ENCODE measurements at regions not wholly inside any gene's neighbourhood (a gene's known extent, or its start where the extent isn't known, plus 50 kb on each side); places are given as distances from the start of the nearest gene placed in this dataset.

- no peaks in the 10 kb centered on the region for H3K36me3 Mint-ChIP-seq (ENCODE audit: low read depth)
- H3K4me3 Mint-ChIP-seq: no peak overlapping the region
- no peak for ATAC-seq (replicated peaks)
- no peaks in the 10 kb centered on the region for H3K4me1 Mint-ChIP-seq
- H3K27me3 Mint-ChIP-seq: peaks cover 22% of the 10 kb centered on the region
- no peaks in the 10 kb centered on the region for H3K9me3 Mint-ChIP-seq
- H3K27ac Mint-ChIP-seq: no peak overlapping the region
Observed at GRCh38 chr7:131745390-131746248, 189.2 kb upstream of the PODXL start.

- no peak for ATAC-seq (replicated peaks)
- H3K4me1 Mint-ChIP-seq: no peaks in the 10 kb centered on the region
- H3K27me3 Mint-ChIP-seq: peaks cover 27% of the 10 kb centered on the region
- H3K9me3 Mint-ChIP-seq: no peaks in the 10 kb centered on the region
- no peak overlapping the region for H3K27ac Mint-ChIP-seq
- H3K36me3 Mint-ChIP-seq (ENCODE audit: low read depth): no peaks in the 10 kb centered on the region
- H3K4me3 Mint-ChIP-seq: no peak overlapping the region
Observed at GRCh38 chr7:131741446-131741845, 185.0 kb upstream of the PODXL start.

GRCh38 chr7:131737746-131738465, 181.5 kb upstream of the PODXL start:
- no peaks in the 10 kb centered on the region for H3K9me3 Mint-ChIP-seq
- no peak for ATAC-seq (replicated peaks)
- H3K27ac Mint-ChIP-seq: no peak overlapping the region
- no peak overlapping the region for H3K4me3 Mint-ChIP-seq
- H3K36me3 Mint-ChIP-seq (ENCODE audit: low read depth): no peaks in the 10 kb centered on the region
- H3K4me1 Mint-ChIP-seq: no peaks in the 10 kb centered on the region
- H3K27me3 Mint-ChIP-seq: peaks cover 27% of the 10 kb centered on the region

- ATAC-seq (replicated peaks): no peak
- Mint-ChIP-seq H3K9me3 (peaks cover 3% of the 10 kb centered on the region), H3K4me3 (no peak overlapping the region), H3K4me1 (no peaks in the 10 kb centered on the region), H3K36me3 (ENCODE audit: low read depth) (no peaks in the 10 kb centered on the region), H3K27ac (no peak overlapping the region), H3K27me3 (peaks cover 30% of the 10 kb centered on the region)
Observed at GRCh38 chr7:131735101-131735500, 178.7 kb upstream of the PODXL start.

GRCh38 chr7:131733604-131734003, 177.2 kb upstream of the PODXL start:
- Mint-ChIP-seq H3K4me1 (no peaks in the 10 kb centered on the region), H3K9me3 (peaks cover 8% of the 10 kb centered on the region), H3K27me3 (peaks cover 32% of the 10 kb centered on the region), H3K4me3 (no peak overlapping the region), H3K36me3 (ENCODE audit: low read depth) (no peaks in the 10 kb centered on the region), H3K27ac (no peak overlapping the region)
- no peak for ATAC-seq (replicated peaks)

- H3K27me3 Mint-ChIP-seq: peaks cover 16% of the 10 kb centered on the region
- no peak overlapping the region for H3K27ac Mint-ChIP-seq
- H3K9me3 Mint-ChIP-seq: peaks cover 11% of the 10 kb centered on the region
- no peaks in the 10 kb centered on the region for H3K36me3 Mint-ChIP-seq (ENCODE audit: low read depth)
- H3K4me3 Mint-ChIP-seq: no peak overlapping the region
- no peak for ATAC-seq (replicated peaks)
- no peaks in the 10 kb centered on the region for H3K4me1 Mint-ChIP-seq
Observed at GRCh38 chr7:131727189-131727588, 170.8 kb upstream of the PODXL start.

- H3K4me1 Mint-ChIP-seq: no peaks in the 10 kb centered on the region
- no peak for ATAC-seq (replicated peaks)
- no peak overlapping the region for H3K4me3 Mint-ChIP-seq
- peaks cover 11% of the 10 kb centered on the region for H3K27me3 Mint-ChIP-seq
- H3K36me3 Mint-ChIP-seq (ENCODE audit: low read depth): no peaks in the 10 kb centered on the region
- no peak overlapping the region for H3K27ac Mint-ChIP-seq
- peaks cover 8% of the 10 kb centered on the region for H3K9me3 Mint-ChIP-seq
Observed at GRCh38 chr7:131726686-131727085, 170.3 kb upstream of the PODXL start.

GRCh38 chr7:131726031-131726430, 169.6 kb upstream of the PODXL start:
- H3K36me3 Mint-ChIP-seq (ENCODE audit: low read depth): no peaks in the 10 kb centered on the region
- H3K4me3 Mint-ChIP-seq: no peak overlapping the region
- no peak overlapping the region for H3K27ac Mint-ChIP-seq
- no peak for ATAC-seq (replicated peaks)
- peaks cover 11% of the 10 kb centered on the region for H3K27me3 Mint-ChIP-seq
- peaks cover 8% of the 10 kb centered on the region for H3K9me3 Mint-ChIP-seq
- no peaks in the 10 kb centered on the region for H3K4me1 Mint-ChIP-seq

- H3K4me1 Mint-ChIP-seq: no peaks in the 10 kb centered on the region
- H3K27ac Mint-ChIP-seq: no peak overlapping the region
- H3K27me3 Mint-ChIP-seq: peaks cover 14% of the 10 kb centered on the region
- H3K9me3 Mint-ChIP-seq: peaks cover 8% of the 10 kb centered on the region
- ATAC-seq (replicated peaks): no peak
- no peaks in the 10 kb centered on the region for H3K36me3 Mint-ChIP-seq (ENCODE audit: low read depth)
- no peak overlapping the region for H3K4me3 Mint-ChIP-seq
Observed at GRCh38 chr7:131724776-131725345, 168.4 kb upstream of the PODXL start.

GRCh38 chr7:131723926-131724325, 167.5 kb upstream of the PODXL start:
- Mint-ChIP-seq H3K27me3 (peaks cover 19% of the 10 kb centered on the region), H3K27ac (no peak overlapping the region), H3K4me1 (no peaks in the 10 kb centered on the region), H3K4me3 (no peak overlapping the region), H3K9me3 (peaks cover 6% of the 10 kb centered on the region), H3K36me3 (ENCODE audit: low read depth) (no peaks in the 10 kb centered on the region)
- no peak for ATAC-seq (replicated peaks)

- H3K4me3 Mint-ChIP-seq: no peak overlapping the region
- H3K9me3 Mint-ChIP-seq: no peaks in the 10 kb centered on the region
- H3K27me3 Mint-ChIP-seq: peaks cover 20% of the 10 kb centered on the region
- H3K27ac Mint-ChIP-seq: no peak overlapping the region
- no peak for ATAC-seq (replicated peaks)
- no peaks in the 10 kb centered on the region for H3K4me1 Mint-ChIP-seq
- no peaks in the 10 kb centered on the region for H3K36me3 Mint-ChIP-seq (ENCODE audit: low read depth)
Observed at GRCh38 chr7:131722371-131722770, 165.9 kb upstream of the PODXL start.

GRCh38 chr7:131721660-131722059, 165.2 kb upstream of the PODXL start:
- Mint-ChIP-seq H3K4me1 (no peaks in the 10 kb centered on the region), H3K4me3 (no peak overlapping the region), H3K27me3 (peaks cover 26% of the 10 kb centered on the region), H3K27ac (no peak overlapping the region), H3K36me3 (ENCODE audit: low read depth) (no peaks in the 10 kb centered on the region), H3K9me3 (no peaks in the 10 kb centered on the region)
- no peak for ATAC-seq (replicated peaks)

- H3K27ac Mint-ChIP-seq: no peak overlapping the region
- H3K4me1 Mint-ChIP-seq: no peaks in the 10 kb centered on the region
- no peak for ATAC-seq (replicated peaks)
- H3K4me3 Mint-ChIP-seq: no peak overlapping the region
- H3K27me3 Mint-ChIP-seq: peaks cover 26% of the 10 kb centered on the region
- no peaks in the 10 kb centered on the region for H3K9me3 Mint-ChIP-seq
- H3K36me3 Mint-ChIP-seq (ENCODE audit: low read depth): no peaks in the 10 kb centered on the region
Observed at GRCh38 chr7:131720703-131721102, 164.3 kb upstream of the PODXL start.

GRCh38 chr7:131717181-131717580, 160.8 kb upstream of the PODXL start:
- no peaks in the 10 kb centered on the region for H3K4me1 Mint-ChIP-seq
- H3K27me3 Mint-ChIP-seq: peaks cover 29% of the 10 kb centered on the region
- no peak for ATAC-seq (replicated peaks)
- H3K9me3 Mint-ChIP-seq: no peaks in the 10 kb centered on the region
- no peak overlapping the region for H3K27ac Mint-ChIP-seq
- H3K4me3 Mint-ChIP-seq: no peak overlapping the region
- no peaks in the 10 kb centered on the region for H3K36me3 Mint-ChIP-seq (ENCODE audit: low read depth)

- ATAC-seq (replicated peaks): no peak
- Mint-ChIP-seq H3K9me3 (peaks cover 3% of the 10 kb centered on the region), H3K4me3 (no peak overlapping the region), H3K27ac (no peak overlapping the region), H3K4me1 (no peaks in the 10 kb centered on the region), H3K27me3 (peaks cover 7% of the 10 kb centered on the region), H3K36me3 (ENCODE audit: low read depth) (no peaks in the 10 kb centered on the region)
Observed at GRCh38 chr7:131699323-131699722, 142.9 kb upstream of the PODXL start.

Data from activated T-helper 17 cell treated with anti-CD3 and anti-CD28 coated beads, Interleukin-2, amount 50 U/mL, for 72 hours (primary cell).